Activated gamma-delta T cell treated with Interleukin-2 at 50 U/mL for 16 hours (primary cell): ENCODE measurements at regions not wholly inside any gene's neighbourhood (a gene's known extent, or its start where the extent isn't known, plus 50 kb on each side); places are given as distances from the start of the nearest gene placed in this dataset.
A peak's percentile ranks its signal among the peaks of the same experiment; 100 is the strongest.
"Not testable (repeated sequence)": the region's sequence is repeated elsewhere in the genome, so short reads cannot be mapped to it uniquely, and the experiment has no call there.

Source experiments
- DNase-seq: peaks from one replicate; pipeline ENCODE4 v3.0.0-alpha.2; 2020

- not testable (repeated sequence) for DNase-seq
Observed at GRCh38 chr9:95391271-95391670, 73.8 kb upstream of the FANCC start.

GRCh38 chr9:95389373-95389772 lies 71.9 kb upstream of the FANCC start:
- DNase-seq: no peak

- DNase-seq: no peak
Observed at GRCh38 chr9:95386843-95387242, 69.3 kb upstream of the FANCC start.

- no peak for DNase-seq
Observed at GRCh38 chr9:95385521-95385920, 68.0 kb upstream of the FANCC start.

GRCh38 chr9:95383845-95384244 lies 66.3 kb upstream of the FANCC start:
- no peak for DNase-seq

- no peak for DNase-seq
Observed at GRCh38 chr9:95383185-95383676, 65.7 kb upstream of the FANCC start.

GRCh38 chr9:95382433-95382832 lies 64.9 kb upstream of the FANCC start:
- DNase-seq: no peak

GRCh38 chr9:95381221-95381620 lies 63.7 kb upstream of the FANCC start:
- no peak for DNase-seq

GRCh38 chr9:95379630-95380029 lies 62.1 kb upstream of the FANCC start:
- DNase-seq: peak; percentile 10

- no peak for DNase-seq
Observed at GRCh38 chr9:95373782-95374487, 56.4 kb upstream of the FANCC start.

GRCh38 chr9:95373069-95373681 lies 55.7 kb upstream of the FANCC start:
- no peak for DNase-seq

GRCh38 chr9:95370064-95370463 lies 52.6 kb upstream of the FANCC start:
- no peak for DNase-seq

- no peak for DNase-seq
Observed at GRCh38 chr9:95368377-95369160, 51.1 kb upstream of the FANCC start.
